ENCODE measurements at regions not wholly inside any gene's neighbourhood (a gene's known extent, or its start where the extent isn't known, plus 50 kb on each side); places are given as distances from the start of the nearest gene placed in this dataset.
"Not testable (repeated sequence)": the region's sequence is repeated elsewhere in the genome, so short reads cannot be mapped to it uniquely, and the experiment has no call there.

DNA sequence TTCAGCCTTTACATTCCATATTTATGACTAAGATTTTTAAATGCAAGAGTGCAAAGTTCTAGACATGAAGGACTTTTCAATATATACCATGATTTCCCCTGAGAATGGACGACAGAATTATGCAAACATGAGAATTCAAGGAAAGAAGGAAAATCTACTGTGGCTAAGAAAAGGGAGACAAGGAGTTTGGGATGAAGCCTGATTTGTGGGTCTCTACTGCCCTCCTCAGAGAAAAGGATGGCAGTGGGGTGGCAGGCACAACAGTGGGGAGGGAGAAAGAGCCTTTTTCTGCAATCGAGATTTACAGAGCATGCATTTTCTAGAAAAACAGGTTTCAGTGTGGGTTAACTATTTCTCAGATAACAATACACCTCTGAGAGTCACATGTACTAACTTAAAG, 466.9 kb upstream of the NRSN1 start:
- Histone ChIP-seq H3K4me1 (no peaks in the 10 kb centered on the region), H3K27ac (no peak overlapping the region), H3K36me3 (no peaks in the 10 kb centered on the region), H3K9me3 (no peaks in the 10 kb centered on the region), H3K4me3 (no peak overlapping the region), H3K27me3 (no peaks in the 10 kb centered on the region)
- TF ChIP-seq POLR2A (IDR thresholded peaks at IDR 0.05): no peak
- TF ChIP-seq, protein P1, sequence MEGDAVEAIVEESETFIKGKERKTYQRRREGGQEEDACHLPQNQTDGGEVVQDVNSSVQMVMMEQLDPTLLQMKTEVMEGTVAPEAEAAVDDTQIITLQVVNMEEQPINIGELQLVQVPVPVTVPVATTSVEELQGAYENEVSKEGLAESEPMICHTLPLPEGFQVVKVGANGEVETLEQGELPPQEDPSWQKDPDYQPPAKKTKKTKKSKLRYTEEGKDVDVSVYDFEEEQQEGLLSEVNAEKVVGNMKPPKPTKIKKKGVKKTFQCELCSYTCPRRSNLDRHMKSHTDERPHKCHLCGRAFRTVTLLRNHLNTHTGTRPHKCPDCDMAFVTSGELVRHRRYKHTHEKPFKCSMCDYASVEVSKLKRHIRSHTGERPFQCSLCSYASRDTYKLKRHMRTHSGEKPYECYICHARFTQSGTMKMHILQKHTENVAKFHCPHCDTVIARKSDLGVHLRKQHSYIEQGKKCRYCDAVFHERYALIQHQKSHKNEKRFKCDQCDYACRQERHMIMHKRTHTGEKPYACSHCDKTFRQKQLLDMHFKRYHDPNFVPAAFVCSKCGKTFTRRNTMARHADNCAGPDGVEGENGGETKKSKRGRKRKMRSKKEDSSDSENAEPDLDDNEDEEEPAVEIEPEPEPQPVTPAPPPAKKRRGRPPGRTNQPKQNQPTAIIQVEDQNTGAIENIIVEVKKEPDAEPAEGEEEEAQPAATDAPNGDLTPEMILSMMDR (IDR thresholded peaks at IDR 0.05): peak in 11 of 12 donors; percentile 13 to 47 (median 37)
- intact Hi-C loops (cut with DNase I): no loop called here
- ATAC-seq (peak in 1 of 4 donors; percentile 52), DNase-seq (no peak)
- 19 to 24% (median 22%) methylated on average over 2 of the region's 2 CpGs for WGBS, 4 donors

DNA sequence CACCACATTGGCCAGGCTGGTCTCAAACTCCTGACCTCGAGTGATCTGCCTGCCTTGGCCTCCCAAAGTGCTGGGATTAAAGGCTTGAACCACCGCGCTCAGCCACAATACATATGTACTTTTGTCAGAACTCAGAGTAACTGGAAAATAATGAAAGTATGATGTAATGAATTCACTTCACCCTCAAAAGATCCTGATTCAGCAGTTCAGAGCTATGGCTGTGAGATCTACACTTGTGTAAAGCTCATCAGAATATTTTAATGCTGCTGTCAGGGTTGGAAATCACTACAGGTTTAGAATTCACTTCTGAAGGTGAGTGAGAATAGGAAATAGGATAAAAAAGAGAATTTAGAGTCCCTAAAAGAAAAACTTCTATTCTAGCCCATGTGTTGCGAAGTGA, 464.5 kb upstream of the NRSN1 start:
- no peaks in the 10 kb centered on the region for H3K36me3 ChIP-seq
- H3K27ac ChIP-seq: no peak overlapping the region
- ATAC-seq (no peak), DNase-seq (no peak)
- no peak overlapping the region for H3K4me3 ChIP-seq
- H3K4me1 ChIP-seq: no peaks in the 10 kb centered on the region
- no peaks in the 10 kb centered on the region for H3K27me3 ChIP-seq
- TF ChIP-seq POLR2A (IDR thresholded peaks at IDR 0.05): no peak
- TF ChIP-seq, protein P1 (IDR thresholded peaks at IDR 0.05): no peak
- intact Hi-C loops (cut with DNase I): no loop called here
- WGBS, 4 donors: 90 to 93% (median 93%) methylated on average over 4 of the region's 4 CpGs
- peaks cover 0 to under 1% (median 0%) of the 10 kb centered on the region in 12 donors for H3K9me3 ChIP-seq

DNA sequence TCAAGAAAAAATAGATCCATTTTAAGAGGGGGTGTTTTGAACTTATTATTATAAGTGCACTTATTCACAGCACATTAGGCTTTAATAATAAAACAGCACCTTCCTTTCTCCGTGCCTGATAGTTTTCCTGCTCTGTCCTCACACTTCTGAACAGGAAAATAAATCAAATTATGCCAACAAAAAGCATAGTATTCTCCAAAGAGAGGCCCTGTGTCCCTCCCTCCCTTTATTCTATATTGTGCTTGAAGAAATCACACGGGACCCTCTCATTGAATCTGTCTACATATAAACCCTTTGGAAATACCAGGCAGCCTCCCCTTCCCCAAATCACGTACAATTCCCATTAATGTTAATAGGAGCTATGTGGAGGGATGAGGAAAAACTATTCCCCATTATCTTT, 462.9 kb upstream of the NRSN1 start:
- DNase-seq: no peak
- intact Hi-C loops (cut with DNase I): no loop called here
- Histone ChIP-seq H3K27ac (no peak overlapping the region), H3K27me3 (no peaks in the 10 kb centered on the region), H3K9me3 (peaks cover 0 to 13% (median 2%) of the 10 kb centered on the region in 12 donors), H3K36me3 (no peaks in the 10 kb centered on the region), H3K4me3 (no peak overlapping the region), H3K4me1 (no peaks in the 10 kb centered on the region)
- no peak for ATAC-seq
- WGBS, 4 donors: 72 to 80% (median 74%) methylated on average over 3 of the region's 3 CpGs
- TF ChIP-seq, protein P1 (IDR thresholded peaks at IDR 0.05): no peak
- no peak for TF ChIP-seq POLR2A (IDR thresholded peaks at IDR 0.05)

DNA sequence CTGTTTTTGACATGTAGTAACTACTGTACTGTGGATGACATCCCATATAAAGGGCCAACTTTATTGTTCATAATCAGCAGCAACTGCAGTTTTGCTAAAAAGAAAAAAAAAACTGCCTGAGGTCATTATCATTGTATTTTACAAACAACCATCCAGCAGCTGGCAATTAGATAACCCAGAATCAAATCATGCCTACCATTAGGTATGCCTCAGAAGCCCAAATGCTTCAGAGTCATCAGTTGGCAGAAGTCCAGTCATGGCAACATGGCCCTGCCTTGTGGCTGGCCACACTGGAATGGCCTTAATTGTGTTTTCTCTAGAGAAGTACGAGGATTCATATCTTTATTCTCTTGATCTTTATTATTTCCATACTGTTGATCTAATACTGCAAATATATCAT, 462.4 kb upstream of the NRSN1 start:
- H3K4me1 ChIP-seq: no peaks in the 10 kb centered on the region
- ATAC-seq (no peak), DNase-seq (no peak)
- H3K9me3 ChIP-seq: peaks cover 0 to 19% (median 3%) of the 10 kb centered on the region in 12 donors
- WGBS, 4 donors: 76 to 86% (median 82%) methylated on average over 1 of the region's 1 CpG
- no peak overlapping the region for H3K4me3 ChIP-seq
- H3K27me3 ChIP-seq: no peaks in the 10 kb centered on the region
- intact Hi-C loops (cut with DNase I): no loop called here
- TF ChIP-seq, protein P1 (IDR thresholded peaks at IDR 0.05): no peak
- TF ChIP-seq POLR2A (IDR thresholded peaks at IDR 0.05): no peak
- H3K27ac ChIP-seq: no peak overlapping the region
- no peaks in the 10 kb centered on the region for H3K36me3 ChIP-seq

DNA sequence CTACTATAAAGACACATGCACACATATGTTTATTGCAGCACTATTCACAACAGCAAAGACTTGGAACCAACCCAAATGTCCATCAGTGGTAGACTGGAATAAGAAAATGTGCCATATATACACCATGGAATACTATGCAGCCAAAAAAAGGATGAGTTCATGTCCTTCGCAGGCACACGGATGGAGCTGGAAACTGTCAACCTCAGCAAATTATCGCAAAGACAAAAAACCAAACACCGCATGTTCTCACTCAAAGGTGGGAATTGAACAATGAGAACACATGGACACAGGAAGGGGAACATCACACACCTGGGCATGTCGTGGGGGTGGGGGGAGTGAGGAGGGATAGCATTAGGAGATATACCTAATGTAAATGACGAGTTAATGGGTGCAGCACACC, 460.1 kb upstream of the NRSN1 start:
- H3K4me3 ChIP-seq; DNase-seq; H3K27ac ChIP-seq; H3K36me3 ChIP-seq; H3K4me1 ChIP-seq; H3K27me3 ChIP-seq; intact Hi-C loops (cut with DNase I); ATAC-seq: not testable (repeated sequence)
- 90 to 92% (median 92%) methylated on average over 6 of the region's 6 CpGs for WGBS, 4 donors
- peaks cover 0 to 40% (median 8%) of the 10 kb centered on the region in 12 donors for H3K9me3 ChIP-seq
